ENCODE measurements at regions not wholly inside any gene's neighbourhood (a gene's known extent, or its start where the extent isn't known, plus 50 kb on each side); places are given as distances from the start of the nearest gene placed in this dataset.

GRCh38 chr15:94736236-94736635 lies 504.9 kb downstream of the MCTP2 start:
- Histone ChIP-seq H4K8ac (ENCODE audit: low read depth, low read length) (no peak overlapping the region), H3K36me3 (ENCODE audit: control insufficient read depth, insufficient read depth, low read length) (no peaks in the 10 kb centered on the region), H3K4ac (ENCODE audit: low read depth, low read length) (no peak overlapping the region), H3K4me2 (ENCODE audit: low read length) (no peak overlapping the region), H2BK5ac (ENCODE audit: low read length) (no peak overlapping the region), H3K27me3 (ENCODE audit: insufficient read depth, low read length, poor library complexity) (no peaks in the 10 kb centered on the region), H3K18ac (ENCODE audit: low read length) (no peak overlapping the region), H3K27ac (ENCODE audit: low read depth, low read length) (no peak overlapping the region), H3K4me1 (ENCODE audit: control insufficient read depth, low read depth, low read length) (no peaks in the 10 kb centered on the region), H4K5ac (ENCODE audit: low read length) (no peak overlapping the region), H3K23ac (ENCODE audit: low read length) (no peak overlapping the region), H3K79me1 (ENCODE audit: low read length) (no peaks in the 10 kb centered on the region), H3K4me3 (ENCODE audit: low read length) (no peak overlapping the region), H3K79me2 (ENCODE audit: control insufficient read depth, insufficient read depth, low read length) (no peaks in the 10 kb centered on the region), H2BK15ac (replicated peaks; ENCODE audit: low read depth) (no peak overlapping the region), H2AK5ac (ENCODE audit: low read length) (no peak overlapping the region), H3K56ac (ENCODE audit: low read length) (no peak overlapping the region), H3K9ac (ENCODE audit: low read length) (no peak overlapping the region), H2BK120ac (ENCODE audit: low read depth, low read length) (no peak overlapping the region)
- no peak for DNase-seq

GRCh38 chr15:94739639-94740038 lies 508.3 kb downstream of the MCTP2 start:
- Histone ChIP-seq H3K4me3 (ENCODE audit: low read length) (no peak overlapping the region), H2AK5ac (ENCODE audit: low read length) (no peak overlapping the region), H3K27me3 (ENCODE audit: insufficient read depth, low read length, poor library complexity) (no peaks in the 10 kb centered on the region), H3K56ac (ENCODE audit: low read length) (no peak overlapping the region), H3K79me1 (ENCODE audit: low read length) (no peaks in the 10 kb centered on the region), H2BK120ac (ENCODE audit: low read depth, low read length) (no peak overlapping the region), H3K36me3 (ENCODE audit: control insufficient read depth, insufficient read depth, low read length) (no peaks in the 10 kb centered on the region), H3K9ac (ENCODE audit: low read length) (no peak overlapping the region), H3K23ac (ENCODE audit: low read length) (no peak overlapping the region), H2BK15ac (replicated peaks; ENCODE audit: low read depth) (no peak overlapping the region), H3K79me2 (ENCODE audit: control insufficient read depth, insufficient read depth, low read length) (no peaks in the 10 kb centered on the region), H3K4me1 (ENCODE audit: control insufficient read depth, low read depth, low read length) (no peaks in the 10 kb centered on the region), H4K5ac (ENCODE audit: low read length) (no peak overlapping the region), H4K8ac (ENCODE audit: low read depth, low read length) (no peak overlapping the region), H3K4ac (ENCODE audit: low read depth, low read length) (no peak overlapping the region), H2BK5ac (ENCODE audit: low read length) (no peak overlapping the region), H3K18ac (ENCODE audit: low read length) (no peak overlapping the region), H3K4me2 (ENCODE audit: low read length) (no peak overlapping the region), H3K27ac (ENCODE audit: low read depth, low read length) (no peak overlapping the region)
- no peak for DNase-seq
- WGBS (ENCODE audit: extremely low coverage, insufficient coverage, low lambda C conversion rate) = no CpG with 5 or more reads among the region's 3 CpGs

GRCh38 chr15:94740469-94740868 lies 509.1 kb downstream of the MCTP2 start:
- H3K27ac ChIP-seq (ENCODE audit: low read depth, low read length) = no peak overlapping the region
- H2BK5ac ChIP-seq (ENCODE audit: low read length) = no peak overlapping the region
- no peak overlapping the region for H3K4me2 ChIP-seq (ENCODE audit: low read length)
- H3K4me3 ChIP-seq (ENCODE audit: low read length) = no peak overlapping the region
- H3K9ac ChIP-seq (ENCODE audit: low read length) = no peak overlapping the region
- no peak for DNase-seq
- H4K5ac ChIP-seq (ENCODE audit: low read length) = no peak overlapping the region
- H3K27me3 ChIP-seq (ENCODE audit: insufficient read depth, low read length, poor library complexity) = no peaks in the 10 kb centered on the region
- H3K23ac ChIP-seq (ENCODE audit: low read length) = no peak overlapping the region
- no peak overlapping the region for H3K18ac ChIP-seq (ENCODE audit: low read length)
- no CpG with 5 or more reads among the region's 2 CpGs for WGBS (ENCODE audit: extremely low coverage, insufficient coverage, low lambda C conversion rate)
- no peak overlapping the region for H3K4ac ChIP-seq (ENCODE audit: low read depth, low read length)
- H4K8ac ChIP-seq (ENCODE audit: low read depth, low read length) = no peak overlapping the region
- no peaks in the 10 kb centered on the region for H3K79me1 ChIP-seq (ENCODE audit: low read length)
- H3K36me3 ChIP-seq (ENCODE audit: control insufficient read depth, insufficient read depth, low read length) = no peaks in the 10 kb centered on the region
- no peak overlapping the region for H2BK120ac ChIP-seq (ENCODE audit: low read depth, low read length)
- H3K79me2 ChIP-seq (ENCODE audit: control insufficient read depth, insufficient read depth, low read length) = no peaks in the 10 kb centered on the region
- H2BK15ac ChIP-seq (replicated peaks; ENCODE audit: low read depth) = no peak overlapping the region
- H3K56ac ChIP-seq (ENCODE audit: low read length) = no peak overlapping the region
- no peaks in the 10 kb centered on the region for H3K4me1 ChIP-seq (ENCODE audit: control insufficient read depth, low read depth, low read length)
- H2AK5ac ChIP-seq (ENCODE audit: low read length) = no peak overlapping the region

GRCh38 chr15:94743668-94744067 lies 512.3 kb downstream of the MCTP2 start:
- Histone ChIP-seq H3K27ac (ENCODE audit: low read depth, low read length) (no peak overlapping the region), H3K79me1 (ENCODE audit: low read length) (no peaks in the 10 kb centered on the region), H3K4me2 (ENCODE audit: low read length) (no peak overlapping the region), H3K23ac (ENCODE audit: low read length) (no peak overlapping the region), H3K4ac (ENCODE audit: low read depth, low read length) (no peak overlapping the region), H4K5ac (ENCODE audit: low read length) (no peak overlapping the region), H2BK15ac (replicated peaks; ENCODE audit: low read depth) (no peak overlapping the region), H3K9ac (ENCODE audit: low read length) (no peak overlapping the region), H2AK5ac (ENCODE audit: low read length) (no peak overlapping the region), H3K56ac (ENCODE audit: low read length) (no peak overlapping the region), H3K4me3 (ENCODE audit: low read length) (no peak overlapping the region), H3K36me3 (ENCODE audit: control insufficient read depth, insufficient read depth, low read length) (no peaks in the 10 kb centered on the region), H4K8ac (ENCODE audit: low read depth, low read length) (no peak overlapping the region), H3K27me3 (ENCODE audit: insufficient read depth, low read length, poor library complexity) (no peaks in the 10 kb centered on the region), H2BK5ac (ENCODE audit: low read length) (no peak overlapping the region), H3K79me2 (ENCODE audit: control insufficient read depth, insufficient read depth, low read length) (no peaks in the 10 kb centered on the region), H2BK120ac (ENCODE audit: low read depth, low read length) (no peak overlapping the region), H3K18ac (ENCODE audit: low read length) (no peak overlapping the region), H3K4me1 (ENCODE audit: control insufficient read depth, low read depth, low read length) (no peaks in the 10 kb centered on the region)
- no peak for DNase-seq
- no CpG with 5 or more reads among the region's 11 CpGs for WGBS (ENCODE audit: extremely low coverage, insufficient coverage, low lambda C conversion rate)

GRCh38 chr15:94744080-94744793 lies 512.9 kb downstream of the MCTP2 start:
- H3K36me3 ChIP-seq (ENCODE audit: control insufficient read depth, insufficient read depth, low read length) = no peaks in the 10 kb centered on the region
- H3K23ac ChIP-seq (ENCODE audit: low read length) = no peak overlapping the region
- no CpG with 5 or more reads among the region's 5 CpGs for WGBS (ENCODE audit: extremely low coverage, insufficient coverage, low lambda C conversion rate)
- H3K27me3 ChIP-seq (ENCODE audit: insufficient read depth, low read length, poor library complexity) = no peaks in the 10 kb centered on the region
- H3K79me2 ChIP-seq (ENCODE audit: control insufficient read depth, insufficient read depth, low read length) = no peaks in the 10 kb centered on the region
- no peak overlapping the region for H3K4me2 ChIP-seq (ENCODE audit: low read length)
- H3K4me1 ChIP-seq (ENCODE audit: control insufficient read depth, low read depth, low read length) = no peaks in the 10 kb centered on the region
- no peak overlapping the region for H2BK15ac ChIP-seq (replicated peaks; ENCODE audit: low read depth)
- no peak overlapping the region for H2AK5ac ChIP-seq (ENCODE audit: low read length)
- H3K27ac ChIP-seq (ENCODE audit: low read depth, low read length) = no peak overlapping the region
- no peak overlapping the region for H4K8ac ChIP-seq (ENCODE audit: low read depth, low read length)
- no peak overlapping the region for H4K5ac ChIP-seq (ENCODE audit: low read length)
- no peaks in the 10 kb centered on the region for H3K79me1 ChIP-seq (ENCODE audit: low read length)
- no peak overlapping the region for H3K9ac ChIP-seq (ENCODE audit: low read length)
- H3K4me3 ChIP-seq (ENCODE audit: low read length) = no peak overlapping the region
- H2BK5ac ChIP-seq (ENCODE audit: low read length) = no peak overlapping the region
- H3K18ac ChIP-seq (ENCODE audit: low read length) = no peak overlapping the region
- no peak overlapping the region for H3K4ac ChIP-seq (ENCODE audit: low read depth, low read length)
- DNase-seq = no peak
- H2BK120ac ChIP-seq (ENCODE audit: low read depth, low read length) = no peak overlapping the region
- no peak overlapping the region for H3K56ac ChIP-seq (ENCODE audit: low read length)

- Histone ChIP-seq H2AK5ac (ENCODE audit: low read length) (no peak overlapping the region), H3K23ac (ENCODE audit: low read length) (no peak overlapping the region), H3K9ac (ENCODE audit: low read length) (no peak overlapping the region), H3K27ac (ENCODE audit: low read depth, low read length) (no peak overlapping the region), H3K4me3 (ENCODE audit: low read length) (no peak overlapping the region), H4K5ac (ENCODE audit: low read length) (no peak overlapping the region), H2BK5ac (ENCODE audit: low read length) (no peak overlapping the region), H3K56ac (ENCODE audit: low read length) (no peak overlapping the region), H3K27me3 (ENCODE audit: insufficient read depth, low read length, poor library complexity) (no peaks in the 10 kb centered on the region), H3K4me1 (ENCODE audit: control insufficient read depth, low read depth, low read length) (no peaks in the 10 kb centered on the region), H2BK15ac (replicated peaks; ENCODE audit: low read depth) (no peak overlapping the region), H3K4me2 (ENCODE audit: low read length) (no peak overlapping the region), H3K4ac (ENCODE audit: low read depth, low read length) (no peak overlapping the region), H3K79me1 (ENCODE audit: low read length) (no peaks in the 10 kb centered on the region), H2BK120ac (ENCODE audit: low read depth, low read length) (no peak overlapping the region), H3K18ac (ENCODE audit: low read length) (no peak overlapping the region), H3K36me3 (ENCODE audit: control insufficient read depth, insufficient read depth, low read length) (no peaks in the 10 kb centered on the region), H4K8ac (ENCODE audit: low read depth, low read length) (no peak overlapping the region), H3K79me2 (ENCODE audit: control insufficient read depth, insufficient read depth, low read length) (no peaks in the 10 kb centered on the region)
- no CpG with 5 or more reads among the region's 7 CpGs for WGBS (ENCODE audit: extremely low coverage, insufficient coverage, low lambda C conversion rate)
- DNase-seq = no peak
Measured at GRCh38 chr15:94745371-94745770, 514.0 kb downstream of the MCTP2 start.
